Mesendoderm (in vitro differentiated cells): ENCODE measurements at regions not wholly inside any gene's neighbourhood (a gene's known extent, or its start where the extent isn't known, plus 50 kb on each side); places are given as distances from the start of the nearest gene placed in this dataset.

Experiments used
- DNase-seq: peaks from one replicate; pipeline ENCODE4 v3.0.0; 2013
- H2AK5ac ChIP-seq: 2 replicates; pipeline ENCODE4 v1.6.1; 2013; ENCODE audit warnings: low read length, inconsistent platforms
- H2BK120ac ChIP-seq: 2 replicates; pipeline ENCODE4 v1.6.1; 2013; ENCODE audit warnings: low read depth, mild to moderate bottlenecking, low read length, moderate library complexity, mixed read lengths
- H2BK15ac ChIP-seq: replicated peaks from 2 replicates; pipeline ENCODE4 v1.6.1; 2013; ENCODE audit warnings: low read depth, mild to moderate bottlenecking, moderate library complexity
- H2BK5ac ChIP-seq: 2 replicates; pipeline ENCODE4 v1.6.1; 2013; ENCODE audit warnings: low read length, inconsistent platforms
- H3K18ac ChIP-seq: 2 replicates; pipeline ENCODE4 v1.6.1; 2013; ENCODE audit warnings: mild to moderate bottlenecking, low read length, mixed read lengths
- H3K23ac ChIP-seq: one replicate; pipeline ENCODE4 v1.6.1; 2013; ENCODE audit warnings: low read length
- H3K27ac ChIP-seq: 2 replicates; pipeline ENCODE4 v1.5.1; 2013; ENCODE audit warnings: low read depth, mild to moderate bottlenecking, inconsistent platforms, low read length, moderate library complexity
- H3K27me3 ChIP-seq: 2 replicates; pipeline ENCODE4 v1.6.1; 2013; ENCODE audit warnings: low read length, control low read depth, mild to moderate bottlenecking, inconsistent platforms; ENCODE audit not compliant: insufficient read depth, poor library complexity
- H3K36me3 ChIP-seq: 2 replicates; pipeline ENCODE4 v1.6.1; 2013; ENCODE audit warnings: low read length, inconsistent platforms; ENCODE audit not compliant: control insufficient read depth, insufficient read depth
- H3K4ac ChIP-seq: one replicate; pipeline ENCODE4 v1.6.1; 2013; ENCODE audit warnings: low read depth, mild to moderate bottlenecking, low read length, moderate library complexity
- H3K4me1 ChIP-seq: 2 replicates; pipeline ENCODE4 v1.6.1; 2013; ENCODE audit warnings: low read depth, low read length, inconsistent platforms; ENCODE audit not compliant: control insufficient read depth
- H3K4me2 ChIP-seq: 2 replicates; pipeline ENCODE4 v1.6.1; 2013; ENCODE audit warnings: low read length
- H3K4me3 ChIP-seq: 2 replicates; pipeline ENCODE4 v1.5.1; 2013; ENCODE audit warnings: mild to moderate bottlenecking, low read length
- H3K56ac ChIP-seq: one replicate; pipeline ENCODE4 v1.6.1; 2013; ENCODE audit warnings: low read length
- H3K79me1 ChIP-seq: 2 replicates; pipeline ENCODE4 v1.6.1; 2013; ENCODE audit warnings: low read length, inconsistent platforms
- H3K79me2 ChIP-seq: 2 replicates; pipeline ENCODE4 v1.6.1; 2013; ENCODE audit warnings: mild to moderate bottlenecking, low read length; ENCODE audit not compliant: control insufficient read depth, insufficient read depth
- H3K9ac ChIP-seq: 2 replicates; pipeline ENCODE4 v1.6.1; 2013; ENCODE audit warnings: low read length, inconsistent platforms
- H4K5ac ChIP-seq: one replicate; pipeline ENCODE4 v1.6.1; 2013; ENCODE audit warnings: low read length
- H4K8ac ChIP-seq: one replicate; pipeline ENCODE4 v1.6.1; 2013; ENCODE audit warnings: low read depth, mild to moderate bottlenecking, control low read depth, low read length, moderate library complexity
- WGBS: extraction: QIAGEN DNeasy Blood & Tissue Kit; methylation state at CpG from one replicate; pipeline ENCODE4 v1.1.7; 2013; ENCODE audit warnings: low lambda C conversion rate, missing lambda C conversion rate; ENCODE audit not compliant: insufficient coverage; ENCODE audit errors: extremely low coverage; 5-methylcytosine and 5-hydroxymethylcytosine counted together

DNA sequence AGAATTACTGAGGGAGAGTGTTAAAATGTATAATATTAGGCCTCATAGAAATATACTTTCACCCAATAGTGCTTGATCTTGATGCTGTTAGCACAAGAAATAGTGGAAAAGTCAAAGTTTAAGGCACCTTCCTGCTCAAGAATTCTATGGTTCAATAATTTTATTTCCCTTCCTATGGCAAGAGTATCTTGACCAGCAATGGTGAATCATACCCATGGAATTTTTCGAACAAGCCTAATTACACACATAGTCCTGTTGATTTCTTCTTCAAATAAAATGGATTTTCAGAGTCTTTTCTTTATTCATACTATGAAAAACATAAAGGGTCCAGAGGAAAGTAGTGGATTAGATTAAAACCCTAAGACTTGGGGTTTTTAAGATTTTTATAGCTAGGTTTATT is 810.6 kb downstream of the CDH11 start:
- H3K4me1 ChIP-seq = no peaks in the 10 kb centered on the region
- no peak for DNase-seq
- no peak overlapping the region for H3K27ac ChIP-seq
- no peaks in the 10 kb centered on the region for H3K79me2 ChIP-seq
- no peak overlapping the region for H3K4ac ChIP-seq
- H3K23ac ChIP-seq = no peak overlapping the region
- no peak overlapping the region for H4K5ac ChIP-seq
- H2BK5ac ChIP-seq = no peak overlapping the region
- no peak overlapping the region for H2BK15ac ChIP-seq
- no CpG with 5 or more reads among the region's 1 CpG for WGBS
- H3K4me2 ChIP-seq = no peak overlapping the region
- H4K8ac ChIP-seq = no peak overlapping the region
- no peak overlapping the region for H3K18ac ChIP-seq
- H3K27me3 ChIP-seq = no peaks in the 10 kb centered on the region
- no peaks in the 10 kb centered on the region for H3K36me3 ChIP-seq
- no peak overlapping the region for H2BK120ac ChIP-seq
- H2AK5ac ChIP-seq = no peak overlapping the region
- no peak overlapping the region for H3K9ac ChIP-seq
- H3K56ac ChIP-seq = no peak overlapping the region
- no peaks in the 10 kb centered on the region for H3K79me1 ChIP-seq
- no peak overlapping the region for H3K4me3 ChIP-seq

DNA sequence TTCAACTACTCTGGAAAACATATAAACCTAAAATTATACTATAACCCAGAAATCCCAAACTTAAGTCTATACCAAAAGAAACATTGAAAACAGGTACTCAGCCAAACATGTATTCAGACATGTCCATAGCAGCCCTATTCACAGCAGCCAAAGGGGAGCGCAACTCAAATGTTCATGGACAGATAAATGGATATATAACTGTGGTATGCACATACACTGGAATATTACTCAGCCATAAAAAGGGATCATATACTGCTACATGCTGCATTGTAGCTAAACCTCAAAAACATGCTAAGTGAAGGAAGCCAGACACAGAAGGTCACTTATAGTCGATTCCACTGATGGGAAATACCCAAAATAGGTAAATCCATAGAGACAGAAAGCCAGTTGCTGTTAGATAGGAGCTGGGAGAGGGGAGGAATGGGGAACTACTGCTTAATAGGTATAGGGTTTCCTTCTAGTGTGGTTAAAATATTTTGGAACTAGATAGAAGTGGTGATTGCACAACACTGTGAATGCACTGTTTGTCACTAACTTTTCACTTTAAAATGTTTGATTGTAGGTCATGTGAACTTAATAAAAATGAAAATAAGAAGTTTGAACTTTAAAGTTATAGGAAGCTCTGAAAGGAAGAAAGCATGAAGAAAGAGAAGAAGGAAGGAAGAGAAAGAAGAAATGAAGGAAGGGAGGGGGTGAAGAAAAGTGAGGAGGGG is 812.3 kb downstream of the CDH11 start:
- H3K27me3 ChIP-seq = no peaks in the 10 kb centered on the region
- H2BK15ac ChIP-seq = no peak overlapping the region
- no peaks in the 10 kb centered on the region for H3K79me2 ChIP-seq
- no peak for DNase-seq
- H2AK5ac ChIP-seq = no peak overlapping the region
- H3K4me1 ChIP-seq = no peaks in the 10 kb centered on the region
- no peak overlapping the region for H3K18ac ChIP-seq
- no peak overlapping the region for H3K23ac ChIP-seq
- no peak overlapping the region for H2BK5ac ChIP-seq
- no peak overlapping the region for H3K4me2 ChIP-seq
- no peak overlapping the region for H2BK120ac ChIP-seq
- H3K27ac ChIP-seq = no peak overlapping the region
- H3K4ac ChIP-seq = no peak overlapping the region
- no peak overlapping the region for H4K8ac ChIP-seq
- H3K56ac ChIP-seq = no peak overlapping the region
- H3K79me1 ChIP-seq = no peaks in the 10 kb centered on the region
- H3K9ac ChIP-seq = no peak overlapping the region
- H3K4me3 ChIP-seq = no peak overlapping the region
- no peak overlapping the region for H4K5ac ChIP-seq
- no CpG with 5 or more reads among the region's 2 CpGs for WGBS
- H3K36me3 ChIP-seq = no peaks in the 10 kb centered on the region

- Histone ChIP-seq H3K36me3 (no peaks in the 10 kb centered on the region), H4K5ac (no peak overlapping the region), H3K18ac (no peak overlapping the region), H3K4me3 (no peak overlapping the region), H2BK15ac (no peak overlapping the region), H2AK5ac (no peak overlapping the region), H3K79me2 (no peaks in the 10 kb centered on the region), H2BK120ac (no peak overlapping the region), H3K4me2 (no peak overlapping the region), H3K23ac (no peak overlapping the region), H2BK5ac (no peak overlapping the region), H3K4ac (no peak overlapping the region), H3K27ac (no peak overlapping the region), H3K4me1 (no peaks in the 10 kb centered on the region), H3K27me3 (no peaks in the 10 kb centered on the region), H4K8ac (no peak overlapping the region), H3K9ac (no peak overlapping the region), H3K79me1 (no peaks in the 10 kb centered on the region), H3K56ac (no peak overlapping the region)
- no peak for DNase-seq
- no CpG with 5 or more reads among the region's 3 CpGs for WGBS
Measured at GRCh38 chr16:64308721-64309120, 813.1 kb downstream of the CDH11 start.

- H3K4me3 ChIP-seq = no peak overlapping the region
- no peak overlapping the region for H3K56ac ChIP-seq
- no peak overlapping the region for H2BK15ac ChIP-seq
- no peak overlapping the region for H3K4me2 ChIP-seq
- no peak for DNase-seq
- no peak overlapping the region for H3K9ac ChIP-seq
- no peaks in the 10 kb centered on the region for H3K27me3 ChIP-seq
- no peak overlapping the region for H2BK120ac ChIP-seq
- H3K79me1 ChIP-seq = no peaks in the 10 kb centered on the region
- no peaks in the 10 kb centered on the region for H3K4me1 ChIP-seq
- no peak overlapping the region for H2AK5ac ChIP-seq
- no peak overlapping the region for H3K23ac ChIP-seq
- H4K5ac ChIP-seq = no peak overlapping the region
- no peak overlapping the region for H3K18ac ChIP-seq
- H2BK5ac ChIP-seq = no peak overlapping the region
- H3K27ac ChIP-seq = no peak overlapping the region
- no peaks in the 10 kb centered on the region for H3K79me2 ChIP-seq
- no CpG with 5 or more reads among the region's 2 CpGs for whole genome bisulfite sequencing
- no peaks in the 10 kb centered on the region for H3K36me3 ChIP-seq
- no peak overlapping the region for H4K8ac ChIP-seq
- H3K4ac ChIP-seq = no peak overlapping the region
Measured at GRCh38 chr16:64307431-64307830, 814.4 kb downstream of the CDH11 start.

GRCh38 chr16:64305663-64306062 is 816.2 kb downstream of the CDH11 start:
- Histone ChIP-seq H2BK120ac (no peak overlapping the region), H3K23ac (no peak overlapping the region), H3K4me3 (no peak overlapping the region), H3K18ac (no peak overlapping the region), H2BK5ac (no peak overlapping the region), H2AK5ac (no peak overlapping the region), H3K56ac (no peak overlapping the region), H2BK15ac (no peak overlapping the region), H3K79me2 (no peaks in the 10 kb centered on the region), H3K4me2 (no peak overlapping the region), H3K4me1 (no peaks in the 10 kb centered on the region), H3K79me1 (no peaks in the 10 kb centered on the region), H3K9ac (no peak overlapping the region), H3K27ac (no peak overlapping the region), H3K36me3 (no peaks in the 10 kb centered on the region), H3K4ac (no peak overlapping the region), H4K5ac (no peak overlapping the region), H3K27me3 (no peaks in the 10 kb centered on the region), H4K8ac (no peak overlapping the region)
- DNase-seq = no peak
- no CpG with 5 or more reads among the region's 1 CpG for WGBS

DNA sequence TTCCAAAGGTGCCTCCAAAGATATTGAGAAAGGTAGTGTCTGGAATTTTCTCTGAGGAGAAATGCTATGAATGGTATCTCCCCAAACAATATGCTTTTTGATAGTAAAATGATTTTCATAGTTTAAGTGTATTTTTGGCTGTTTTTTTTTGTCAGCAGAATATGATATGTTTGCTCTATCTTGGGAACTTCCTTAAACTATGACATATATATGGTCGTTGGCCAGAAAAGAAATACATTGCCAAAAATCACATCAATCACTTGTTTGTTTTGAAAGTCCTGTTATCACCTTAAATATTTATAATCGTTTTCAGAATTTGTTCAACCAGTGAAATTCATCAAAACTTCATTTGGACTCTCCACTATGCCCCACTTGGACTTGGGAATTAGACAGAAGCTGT is 816.9 kb downstream of the CDH11 start:
- Histone ChIP-seq H3K4me1 (no peaks in the 10 kb centered on the region), H3K36me3 (no peaks in the 10 kb centered on the region), H4K5ac (no peak overlapping the region), H3K4me3 (no peak overlapping the region), H3K23ac (no peak overlapping the region), H3K4me2 (no peak overlapping the region), H3K27me3 (no peaks in the 10 kb centered on the region), H3K4ac (no peak overlapping the region), H2BK120ac (no peak overlapping the region), H2AK5ac (no peak overlapping the region), H3K56ac (no peak overlapping the region), H3K9ac (no peak overlapping the region), H3K27ac (no peak overlapping the region), H2BK15ac (no peak overlapping the region), H3K79me2 (no peaks in the 10 kb centered on the region), H3K18ac (no peak overlapping the region), H2BK5ac (no peak overlapping the region), H4K8ac (no peak overlapping the region), H3K79me1 (no peaks in the 10 kb centered on the region)
- no CpG with 5 or more reads among the region's 2 CpGs for WGBS
- no peak for DNase-seq
